Nephron (organoid): ENCODE measurements at regions not wholly inside any gene's neighbourhood (a gene's known extent, or its start where the extent isn't known, plus 50 kb on each side); places are given as distances from the start of the nearest gene placed in this dataset.
"Not testable (repeated sequence)": the region's sequence is repeated elsewhere in the genome, so short reads cannot be mapped to it uniquely, and the experiment has no call there.

Experiments
- H3K27ac Mint-ChIP-seq, 3 experiments: 2 replicates each; pipeline ENCODE4 v1.8.0; 2020; ENCODE audit warnings: mixed read lengths in 3 of 3, mild to moderate bottlenecking in 2 of 3, moderate library complexity in 1 of 3
- H3K27me3 Mint-ChIP-seq: 2 replicates; pipeline ENCODE4 v1.8.0; 2021; ENCODE audit warnings: low read depth, mild to moderate bottlenecking, moderate library complexity, mixed read lengths
- H3K36me3 Mint-ChIP-seq: 2 replicates; pipeline ENCODE4 v1.8.0; 2020; ENCODE audit warnings: low read depth, mixed read lengths
- H3K4me1 Mint-ChIP-seq: 2 replicates; pipeline ENCODE4 v1.8.0; 2020; ENCODE audit warnings: mixed read lengths
- H3K4me3 Mint-ChIP-seq, 3 experiments: 2 replicates each; pipeline ENCODE4 v1.8.0; 2020; ENCODE audit warnings: mild to moderate bottlenecking in 3 of 3, mixed read lengths in 3 of 3, moderate library complexity in 2 of 3
- H3K9me3 Mint-ChIP-seq: 2 replicates; pipeline ENCODE4 v1.8.0; 2020; ENCODE audit warnings: mixed read lengths
- CTCF ChIP-seq, 3 experiments: fragments of 200-600 bp; sonication (generic); IDR thresholded peaks; one replicate each; pipeline ENCODE4 v1.5.0; 2021; ENCODE audit warnings: antibody characterized with exemption in 3 of 3; ENCODE audit not compliant: unreplicated experiment in 3 of 3

- H3K27ac Mint-ChIP-seq, H3K36me3 Mint-ChIP-seq, H3K4me1 Mint-ChIP-seq, H3K9me3 Mint-ChIP-seq, H3K4me3 Mint-ChIP-seq: not testable (repeated sequence)
- peaks cover 13% of the 10 kb centered on the region for H3K27me3 Mint-ChIP-seq
- peak; percentile 76 to 83 (median 80) for TF ChIP-seq CTCF (IDR thresholded peaks at IDR 0.05; ENCODE audit: unreplicated experiment in 3 of 3)
Measured at GRCh38 chr16:15219679-15220615, 125.9 kb upstream of the RRN3 start.

- not testable (repeated sequence) for H3K27ac Mint-ChIP-seq, H3K36me3 Mint-ChIP-seq, H3K9me3 Mint-ChIP-seq, H3K4me1 Mint-ChIP-seq, H3K4me3 Mint-ChIP-seq
- peaks cover 13% of the 10 kb centered on the region for H3K27me3 Mint-ChIP-seq
Measured at GRCh38 chr16:15218856-15219500, 124.9 kb upstream of the RRN3 start.

- H3K9me3 Mint-ChIP-seq, H3K36me3 Mint-ChIP-seq: not testable (repeated sequence)
Measured at GRCh38 chr16:15207202-15207981, 113.3 kb upstream of the RRN3 start.

GRCh38 chr16:15206439-15206838 is 112.4 kb upstream of the RRN3 start:
- not testable (repeated sequence) for H3K9me3 Mint-ChIP-seq, H3K36me3 Mint-ChIP-seq, H3K27me3 Mint-ChIP-seq, H3K27ac Mint-ChIP-seq, H3K4me1 Mint-ChIP-seq, H3K4me3 Mint-ChIP-seq

More at GRCh38 chr16:15207202-15207981, 113.3 kb upstream of the RRN3 start:
- not testable (repeated sequence) for H3K4me1 Mint-ChIP-seq, H3K4me3 Mint-ChIP-seq, H3K27me3 Mint-ChIP-seq, H3K27ac Mint-ChIP-seq

GRCh38 chr16:15205939-15206338 is 111.9 kb upstream of the RRN3 start:
- not testable (repeated sequence) for H3K27me3 Mint-ChIP-seq

GRCh38 chr16:15204571-15204970 is 110.5 kb upstream of the RRN3 start:
- H3K36me3 Mint-ChIP-seq, H3K27ac Mint-ChIP-seq, H3K27me3 Mint-ChIP-seq, H3K9me3 Mint-ChIP-seq, H3K4me3 Mint-ChIP-seq, H3K4me1 Mint-ChIP-seq: not testable (repeated sequence)

More at GRCh38 chr16:15205939-15206338, 111.9 kb upstream of the RRN3 start:
- H3K36me3 Mint-ChIP-seq, H3K4me1 Mint-ChIP-seq, H3K4me3 Mint-ChIP-seq, H3K9me3 Mint-ChIP-seq, H3K27ac Mint-ChIP-seq: not testable (repeated sequence)

GRCh38 chr16:15192813-15193212 is 98.7 kb upstream of the RRN3 start:
- H3K4me3 Mint-ChIP-seq, H3K9me3 Mint-ChIP-seq, H3K27me3 Mint-ChIP-seq, H3K36me3 Mint-ChIP-seq, H3K4me1 Mint-ChIP-seq, H3K27ac Mint-ChIP-seq: not testable (repeated sequence)

GRCh38 chr16:15192197-15192596 is 98.1 kb upstream of the RRN3 start:
- not testable (repeated sequence) for H3K36me3 Mint-ChIP-seq, H3K27ac Mint-ChIP-seq, H3K4me3 Mint-ChIP-seq, H3K9me3 Mint-ChIP-seq, H3K27me3 Mint-ChIP-seq, H3K4me1 Mint-ChIP-seq

GRCh38 chr16:15189478-15189877 is 95.4 kb upstream of the RRN3 start:
- not testable (repeated sequence) for H3K4me3 Mint-ChIP-seq, H3K27ac Mint-ChIP-seq, H3K9me3 Mint-ChIP-seq, H3K36me3 Mint-ChIP-seq, H3K4me1 Mint-ChIP-seq
- peaks cover 13% of the 10 kb centered on the region for H3K27me3 Mint-ChIP-seq
